SK-N-SH (cell line): ENCODE measurements at regions not wholly inside any gene's neighbourhood (a gene's known extent, or its start where the extent isn't known, plus 50 kb on each side); places are given as distances from the start of the nearest gene placed in this dataset.

Experiments
- CTCF ChIA-PET: fragments of 300-600, 350-600 bp; formaldehyde crosslinking; extraction: SDS; loops from one replicate; lab custom pipeline; 2021; lab: Yijun Ruan, JAX
- POLR2A ChIA-PET: fragments of 350-600 bp; sonication (Branson Sonifier 250); formaldehyde crosslinking; extraction: SDS; loops from one replicate; lab custom pipeline; 2020; ENCODE audit warnings: antibody characterized with exemption, inconsistent platforms; lab: Yijun Ruan, JAX
- DNase-seq: peaks from one replicate; pipeline ENCODE4 v3.0.0; 2012
- H2AFZ ChIP-seq: fragments of 200-600 bp; sonication (generic); 2 replicates; pipeline ENCODE4 v1.8.1; 2016; ENCODE audit warnings: antibody characterized with exemption, mild to moderate bottlenecking, low read depth
- H3F3A ChIP-seq: fragments of 200-600 bp; sonication (generic); replicated peaks from 2 replicates; pipeline ENCODE3; 2016; ENCODE audit warnings: antibody characterized with exemption, mild to moderate bottlenecking; ENCODE audit not compliant: insufficient read depth
- H3K27ac ChIP-seq, 2 experiments: fragments of 200-500 bp in 1 of 2; fragments of 200-600 bp in 1 of 2; sonication (Bioruptor generic) in 1 of 2; sonication (generic), shearing (Covaris generic) in 1 of 2; 2 replicates each; pipeline versions ENCODE4 v1.5.1 to v1.6.1; 2014 to 2016; ENCODE audit warnings: low read depth in 2 of 2, inconsistent platforms in 1 of 2, low read length in 1 of 2, mild to moderate bottlenecking in 1 of 2, mixed read lengths in 1 of 2
- H3K27me3 ChIP-seq: fragments of 200-600 bp; sonication (generic), shearing (Covaris generic); 2 replicates; pipeline ENCODE4 v1.6.1; 2016; ENCODE audit warnings: mixed run types; ENCODE audit not compliant: insufficient read depth
- H3K36me3 ChIP-seq, 2 experiments: fragments of 200-500 bp in 1 of 2; fragments of 200-600 bp in 1 of 2; sonication (Bioruptor generic) in 1 of 2; sonication (generic) in 1 of 2; replicated peaks in 1 of 2; 2 replicates each; pipeline versions ENCODE3 to v1.5.1; 2014 to 2016; ENCODE audit warnings: low read length in 1 of 2, mild to moderate bottlenecking in 1 of 2; ENCODE audit not compliant: insufficient read depth in 2 of 2, control insufficient read depth in 1 of 2
- H3K4me1 ChIP-seq, 2 experiments: fragments of 200-500 bp in 1 of 2; fragments of 200-600 bp in 1 of 2; sonication (Bioruptor generic) in 1 of 2; sonication (generic), shearing (Covaris generic) in 1 of 2; 2 replicates each; pipeline versions ENCODE4 v1.5.1 to v1.6.1; 2014 to 2016; ENCODE audit warnings: low read depth in 1 of 2, low read length in 1 of 2, mixed run types in 1 of 2; ENCODE audit not compliant: insufficient read depth in 2 of 2, control insufficient read depth in 1 of 2
- H3K4me2 ChIP-seq: fragments of 200-600 bp; sonication (generic), shearing (Covaris generic); 2 replicates; pipeline ENCODE4 v1.6.1; 2017; ENCODE audit warnings: mixed run types
- H3K4me3 ChIP-seq, 2 experiments: fragments of 200-500 bp in 1 of 2; fragments of 200-600 bp in 1 of 2; sonication (Bioruptor generic) in 1 of 2; sonication (generic), shearing (Covaris generic) in 1 of 2; 2 replicates each; pipeline versions ENCODE4 v1.5.1 to v1.8.1; 2014 to 2016; ENCODE audit warnings: low read depth in 2 of 2, inconsistent platforms in 1 of 2, low read length in 1 of 2, mild to moderate bottlenecking in 1 of 2, mixed read lengths in 1 of 2, moderate library complexity in 1 of 2
- H3K79me2 ChIP-seq: fragments of 200-600 bp; sonication (generic); 2 replicates; pipeline ENCODE4 v1.8.1; 2017; ENCODE audit warnings: mild to moderate bottlenecking; ENCODE audit not compliant: insufficient read depth
- H3K9ac ChIP-seq: fragments of 200-600 bp; sonication (generic); 2 replicates; pipeline ENCODE4 v1.6.1; 2017; ENCODE audit warnings: mixed run types
- H3K9me2 ChIP-seq: fragments of 200-600 bp; sonication (generic); 2 replicates; pipeline ENCODE4 v1.6.1; 2017; ENCODE audit warnings: mixed run types
- H3K9me3 ChIP-seq: fragments of 200-600 bp; sonication (generic); 2 replicates; pipeline ENCODE4 v1.6.1; 2017; ENCODE audit warnings: mixed run types, mild to moderate bottlenecking, moderate library complexity
- H4K20me1 ChIP-seq: fragments of 200-600 bp; sonication (generic); 2 replicates; pipeline ENCODE4 v1.6.1; 2017; ENCODE audit warnings: mild to moderate bottlenecking, mixed run types; ENCODE audit not compliant: insufficient read depth
- ELF1 ChIP-seq: IDR thresholded peaks from 2 replicates; pipeline ENCODE4 v1.4.0; 2012
- EP300 ChIP-seq, 2 experiments: IDR thresholded peaks; 2 replicates each; pipeline versions ENCODE4 v1.4.0 to v1.6.1; 2012; ENCODE audit warnings: borderline replicate concordance in 1 of 2, low read depth in 1 of 2, low read length in 1 of 2
- EZH2phosphoT487 ChIP-seq: fragments of 200-600 bp; sonication (generic); IDR thresholded peaks from 2 replicates; pipeline ENCODE4 v1.6.1; 2017; ENCODE audit warnings: low read depth, mixed run types, mild to moderate bottlenecking, antibody characterized with exemption, moderate library complexity, borderline replicate concordance
- FOXJ3 ChIP-seq: sonication (generic); formaldehyde crosslinking; IDR thresholded peaks from 2 replicates; pipeline ENCODE4 v1.5.1; 2020; ENCODE audit warnings: mild to moderate bottlenecking, missing genetic modification reagents
- GATA2 ChIP-seq: sonication (generic); formaldehyde crosslinking; IDR thresholded peaks from 2 replicates; pipeline ENCODE4 v1.5.0; 2020; ENCODE audit warnings: mild to moderate bottlenecking, missing genetic modification reagents
- JUND ChIP-seq: IDR thresholded peaks from 2 replicates; pipeline ENCODE4 v1.4.0; 2012
- MEF2A ChIP-seq: IDR thresholded peaks from 2 replicates; pipeline ENCODE4 v1.4.0; 2012; ENCODE audit warnings: low read depth, borderline replicate concordance
- MXI1 ChIP-seq: IDR thresholded peaks from 2 replicates; pipeline ENCODE4 v1.6.1; 2012; ENCODE audit warnings: mild to moderate bottlenecking, low read depth, low read length, improper control_type of control experiment
- NRF1 ChIP-seq: IDR thresholded peaks from 2 replicates; pipeline ENCODE4 v1.6.1; 2012; ENCODE audit warnings: low read depth, mild to moderate bottlenecking, low read length
- POLR2AphosphoS5 ChIP-seq: IDR thresholded peaks from 2 replicates; pipeline ENCODE4 v1.6.1; 2012; ENCODE audit warnings: low read depth, low read length
- RCOR1 ChIP-seq: fragments of 150-350 bp; IDR thresholded peaks from 2 replicates; pipeline ENCODE4 v1.6.1; 2017; ENCODE audit warnings: antibody characterized with exemption, low read length
- RFX5 ChIP-seq: IDR thresholded peaks from 2 replicates; pipeline ENCODE4 v1.6.1; 2012; ENCODE audit warnings: mild to moderate bottlenecking, improper control_type of control experiment, low read length
- RXRA ChIP-seq: IDR thresholded peaks from 2 replicates; pipeline ENCODE4 v1.4.0; 2012; ENCODE audit warnings: low read depth, mild to moderate bottlenecking, borderline replicate concordance
- SIN3A ChIP-seq: IDR thresholded peaks from 2 replicates; pipeline ENCODE4 v1.6.1; 2012; ENCODE audit warnings: low read depth, mild to moderate bottlenecking, low read length, moderate library complexity, borderline replicate concordance
- SMC3 ChIP-seq: IDR thresholded peaks from 2 replicates; pipeline ENCODE4 v1.6.1; 2012; ENCODE audit warnings: low read depth, low read length, improper control_type of control experiment
- TCF12 ChIP-seq: IDR thresholded peaks from 2 replicates; pipeline ENCODE4 v1.4.0; 2012
- TEAD4 ChIP-seq: IDR thresholded peaks from 2 replicates; pipeline ENCODE4 v1.4.0; 2012; ENCODE audit warnings: mild to moderate bottlenecking, borderline replicate concordance; ENCODE audit not compliant: insufficient read depth
- YY1 ChIP-seq: IDR thresholded peaks from 2 replicates; pipeline ENCODE4 v1.4.0; 2012; ENCODE audit warnings: low read depth, mild to moderate bottlenecking
- WGBS: methylation state at CpG from one replicate; pipeline ENCODE4 v1.1.6; 2017; ENCODE audit warnings: low lambda C conversion rate; 5-methylcytosine and 5-hydroxymethylcytosine counted together
- TF ChIP-seq, protein P1 (sequence below): IDR thresholded peaks from 2 replicates; pipeline ENCODE4 v1.4.0; 2012; ENCODE audit warnings: low read depth
- TF ChIP-seq, protein P2 (sequence below): fragments of 150-350 bp; IDR thresholded peaks from 2 replicates; pipeline ENCODE4 v1.6.1; 2017; ENCODE audit warnings: antibody characterized with exemption, low read length, low read depth, borderline replicate concordance
- TF ChIP-seq, protein P3 (sequence below): IDR thresholded peaks from 2 replicates; pipeline ENCODE4 v1.4.0; 2012; ENCODE audit warnings: low read depth, borderline replicate concordance
- TF ChIP-seq, protein P4 (sequence below): fragments of 150-350 bp; IDR thresholded peaks from 2 replicates; pipeline ENCODE4 v1.6.1; 2016; ENCODE audit warnings: mild to moderate bottlenecking, low read depth, low read length

DNA sequence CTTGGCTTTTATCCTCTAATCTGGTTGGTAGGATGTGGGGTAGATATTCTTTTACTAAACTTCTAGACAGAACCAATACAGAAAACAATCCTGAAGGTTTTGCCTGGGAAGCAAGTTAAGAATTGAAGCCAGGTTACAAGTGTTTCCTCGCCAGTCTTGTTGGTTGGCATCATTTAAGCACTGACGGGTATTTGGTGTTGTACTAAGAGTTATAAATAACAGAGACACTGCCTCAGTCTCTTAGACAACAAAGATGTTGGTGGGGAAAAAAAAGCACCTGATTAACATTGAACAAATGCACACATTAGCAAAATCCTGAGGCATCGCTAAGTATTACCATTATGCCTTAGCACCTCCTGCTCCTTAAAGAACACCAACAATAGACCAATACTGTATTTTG is 272.2 kb downstream of the BRINP2 start:
- Histone ChIP-seq H4K20me1 (no peaks in the 10 kb centered on the region), H2AFZ (no peak overlapping the region), H3K36me3 (no peaks in the 10 kb centered on the region), H3K9me2 (no peaks in the 10 kb centered on the region), H3K79me2 (no peaks in the 10 kb centered on the region), H3K4me2 (no peak overlapping the region), H3F3A (no peaks in the 10 kb centered on the region), H3K9ac (no peak overlapping the region), H3K4me3 (no peak overlapping the region), H3K27ac (no peak overlapping the region), H3K9me3 (no peaks in the 10 kb centered on the region), H3K4me1 (peaks cover 0 to 7% of the 10 kb centered on the region in 2 experiments; a peak in 1 of 4 replicates), H3K27me3 (no peaks in the 10 kb centered on the region)
- 34% methylated on average over 3 of the region's 3 CpGs for WGBS
- ChIA-PET POLR2A (no interaction called here), CTCF (no interaction called here)
- no peak for DNase-seq
- TF ChIP-seq MXI1 (no peak), RFX5 (no peak), RCOR1 (no peak), ELF1 (no peak), NRF1 (no peak), POLR2AphosphoS5 (no peak), TEAD4 (no peak), SIN3A (no peak), MEF2A (no peak), EP300 (IDR thresholded peaks at IDR 0.05; ENCODE audit: borderline replicate concordance in 1 of 2, low read depth in 1 of 2, low read length in 1 of 2) (no peak), JUND (no peak), EZH2phosphoT487 (no peak), SMC3 (no peak), RXRA (no peak)
- TF ChIP-seq, protein P1, sequence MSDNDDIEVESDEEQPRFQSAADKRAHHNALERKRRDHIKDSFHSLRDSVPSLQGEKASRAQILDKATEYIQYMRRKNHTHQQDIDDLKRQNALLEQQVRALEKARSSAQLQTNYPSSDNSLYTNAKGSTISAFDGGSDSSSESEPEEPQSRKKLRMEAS: no peak
- TF ChIP-seq, protein P2, sequence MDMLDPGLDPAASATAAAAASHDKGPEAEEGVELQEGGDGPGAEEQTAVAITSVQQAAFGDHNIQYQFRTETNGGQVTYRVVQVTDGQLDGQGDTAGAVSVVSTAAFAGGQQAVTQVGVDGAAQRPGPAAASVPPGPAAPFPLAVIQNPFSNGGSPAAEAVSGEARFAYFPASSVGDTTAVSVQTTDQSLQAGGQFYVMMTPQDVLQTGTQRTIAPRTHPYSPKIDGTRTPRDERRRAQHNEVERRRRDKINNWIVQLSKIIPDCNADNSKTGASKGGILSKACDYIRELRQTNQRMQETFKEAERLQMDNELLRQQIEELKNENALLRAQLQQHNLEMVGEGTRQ: no peak
- TF ChIP-seq, protein P3, sequence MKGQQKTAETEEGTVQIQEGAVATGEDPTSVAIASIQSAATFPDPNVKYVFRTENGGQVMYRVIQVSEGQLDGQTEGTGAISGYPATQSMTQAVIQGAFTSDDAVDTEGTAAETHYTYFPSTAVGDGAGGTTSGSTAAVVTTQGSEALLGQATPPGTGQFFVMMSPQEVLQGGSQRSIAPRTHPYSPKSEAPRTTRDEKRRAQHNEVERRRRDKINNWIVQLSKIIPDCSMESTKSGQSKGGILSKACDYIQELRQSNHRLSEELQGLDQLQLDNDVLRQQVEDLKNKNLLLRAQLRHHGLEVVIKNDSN: no peak

DNA sequence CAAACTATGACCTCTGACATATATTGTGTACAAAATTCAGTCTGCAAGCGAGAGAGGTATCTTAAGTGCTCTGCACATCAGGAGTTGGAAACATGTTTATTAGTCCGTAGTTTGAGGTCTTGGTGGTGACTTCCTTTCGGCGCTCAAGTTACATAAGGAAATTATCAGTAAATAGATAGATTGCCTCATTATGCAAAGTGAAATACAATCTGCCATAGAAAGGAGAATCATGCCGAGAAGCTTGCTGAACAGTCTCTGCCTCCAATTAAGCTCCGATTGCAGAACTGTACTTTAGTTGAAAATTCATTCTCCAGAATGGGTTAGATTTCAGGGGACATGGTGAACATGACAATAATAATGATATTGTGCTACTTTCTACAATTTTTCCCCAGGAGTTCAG is 271.8 kb downstream of the BRINP2 start:
- ChIA-PET POLR2A (no interaction called here), CTCF (no interaction called here)
- H3K79me2 ChIP-seq: no peaks in the 10 kb centered on the region
- no peak overlapping the region for H2AFZ ChIP-seq
- H3K4me3 ChIP-seq: no peak overlapping the region
- DNase-seq: no peak
- no peaks in the 10 kb centered on the region for H3K9me3 ChIP-seq
- H3F3A ChIP-seq: no peaks in the 10 kb centered on the region
- H3K4me1 ChIP-seq: peaks cover 0 to 7% of the 10 kb centered on the region in 2 experiments; a peak in 1 of 4 replicates
- no peak overlapping the region for H3K9ac ChIP-seq
- no peaks in the 10 kb centered on the region for H3K9me2 ChIP-seq
- TF ChIP-seq, protein P4, sequence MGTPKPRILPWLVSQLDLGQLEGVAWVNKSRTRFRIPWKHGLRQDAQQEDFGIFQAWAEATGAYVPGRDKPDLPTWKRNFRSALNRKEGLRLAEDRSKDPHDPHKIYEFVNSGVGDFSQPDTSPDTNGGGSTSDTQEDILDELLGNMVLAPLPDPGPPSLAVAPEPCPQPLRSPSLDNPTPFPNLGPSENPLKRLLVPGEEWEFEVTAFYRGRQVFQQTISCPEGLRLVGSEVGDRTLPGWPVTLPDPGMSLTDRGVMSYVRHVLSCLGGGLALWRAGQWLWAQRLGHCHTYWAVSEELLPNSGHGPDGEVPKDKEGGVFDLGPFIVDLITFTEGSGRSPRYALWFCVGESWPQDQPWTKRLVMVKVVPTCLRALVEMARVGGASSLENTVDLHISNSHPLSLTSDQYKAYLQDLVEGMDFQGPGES: no peak
- TF ChIP-seq YY1 (no peak), FOXJ3 (CRISPR knock-in tag) (no peak), EZH2phosphoT487 (no peak), GATA2 (CRISPR knock-in tag) (no peak), TCF12 (no peak), JUND (no peak)
- TF ChIP-seq, protein P1: no peak
- TF ChIP-seq, protein P2: no peak
- no peaks in the 10 kb centered on the region for H4K20me1 ChIP-seq
- H3K27ac ChIP-seq: no peak overlapping the region
- H3K36me3 ChIP-seq: no peaks in the 10 kb centered on the region
- 45% methylated on average over 6 of the region's 6 CpGs for WGBS
- no peaks in the 10 kb centered on the region for H3K27me3 ChIP-seq
- H3K4me2 ChIP-seq: no peak overlapping the region
